ENCODE measurements at regions not wholly inside any gene's neighbourhood (a gene's known extent, or its start where the extent isn't known, plus 50 kb on each side); places are given as distances from the start of the nearest gene placed in this dataset.

DNA sequence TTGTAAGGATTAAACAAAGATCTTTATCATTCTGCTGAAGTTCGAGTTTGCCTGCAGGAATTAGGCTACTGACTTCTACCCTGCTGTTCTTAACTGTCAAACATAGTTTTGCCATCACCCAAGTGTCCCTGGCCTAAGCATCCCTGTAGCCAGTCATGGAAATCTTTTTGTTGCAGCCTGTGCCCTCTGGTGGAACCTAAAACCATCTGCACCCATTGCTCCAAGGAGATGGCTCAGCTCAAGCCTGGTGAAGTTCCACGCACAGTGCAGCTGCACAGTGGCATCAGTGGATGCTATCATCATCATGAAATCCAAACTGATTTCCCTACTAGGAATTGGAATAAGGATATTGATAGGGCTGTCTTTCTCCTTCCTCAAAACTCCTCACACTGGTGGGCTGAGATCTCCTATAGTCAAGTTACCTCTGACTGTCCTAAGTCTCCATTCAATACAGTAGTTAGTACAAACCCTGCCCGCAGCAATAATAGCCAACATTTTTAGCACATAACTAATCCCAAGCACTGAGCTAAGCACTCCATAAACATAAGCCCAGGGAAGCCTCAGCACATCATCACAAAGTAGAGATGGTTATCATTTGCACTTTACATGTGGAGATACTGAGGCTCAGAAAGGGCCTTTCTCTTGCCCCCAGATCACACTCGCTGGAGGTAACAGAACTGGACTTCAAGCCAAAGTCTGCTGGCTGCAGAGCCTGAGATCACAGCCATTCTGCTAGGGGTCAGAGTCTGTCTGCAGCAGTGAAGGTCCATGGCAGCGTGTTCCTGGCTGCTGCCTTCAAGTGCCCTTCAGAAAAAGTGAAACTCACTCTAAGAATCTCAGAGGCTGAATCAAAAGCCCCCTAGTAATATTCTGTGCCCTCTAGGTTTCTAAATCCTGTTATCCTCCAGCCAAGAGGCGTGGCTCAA is 77.2 kb upstream of the MC3R start:
- no peak for ATAC-seq

DNA sequence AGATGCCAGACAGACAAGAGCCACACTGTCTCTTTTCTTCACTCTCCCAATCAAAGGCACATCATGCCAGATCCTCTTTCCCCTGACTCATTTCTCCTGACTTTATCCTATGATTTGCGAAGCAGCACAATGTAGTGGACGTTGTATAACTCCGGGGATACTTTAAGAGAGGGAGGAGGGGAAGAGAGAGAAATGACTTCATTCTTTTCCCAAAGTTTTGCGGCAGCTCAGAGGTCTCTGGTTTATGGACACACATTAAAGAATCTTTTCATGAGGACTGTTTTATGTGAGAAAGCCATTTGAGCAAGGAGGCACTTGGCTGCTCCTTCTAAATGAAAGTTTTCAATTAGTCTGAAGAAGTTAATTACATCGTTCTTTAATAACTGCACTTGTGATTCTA is 75.1 kb upstream of the MC3R start:
- TF ChIP-seq ISL1 (CRISPR knock-in tag; IDR thresholded peaks at IDR 0.05) (no peak), TCF4 (CRISPR knock-in tag; IDR thresholded peaks at IDR 0.05; ENCODE audit: borderline replicate concordance) (no peak), GLIS3 (CRISPR knock-in tag; IDR thresholded peaks at IDR 0.05) (no peak), SNAI2 (CRISPR knock-in tag; IDR thresholded peaks at IDR 0.05) (no peak), POU6F1 (CRISPR knock-in tag; IDR thresholded peaks at IDR 0.05; ENCODE audit: borderline replicate concordance, low read depth) (no peak), PATZ1 (CRISPR knock-in tag; IDR thresholded peaks at IDR 0.05; ENCODE audit: borderline replicate concordance) (no peak), ZNF8 (CRISPR knock-in tag; IDR thresholded peaks at IDR 0.05) (no peak)
- TF ChIP-seq, protein P1, sequence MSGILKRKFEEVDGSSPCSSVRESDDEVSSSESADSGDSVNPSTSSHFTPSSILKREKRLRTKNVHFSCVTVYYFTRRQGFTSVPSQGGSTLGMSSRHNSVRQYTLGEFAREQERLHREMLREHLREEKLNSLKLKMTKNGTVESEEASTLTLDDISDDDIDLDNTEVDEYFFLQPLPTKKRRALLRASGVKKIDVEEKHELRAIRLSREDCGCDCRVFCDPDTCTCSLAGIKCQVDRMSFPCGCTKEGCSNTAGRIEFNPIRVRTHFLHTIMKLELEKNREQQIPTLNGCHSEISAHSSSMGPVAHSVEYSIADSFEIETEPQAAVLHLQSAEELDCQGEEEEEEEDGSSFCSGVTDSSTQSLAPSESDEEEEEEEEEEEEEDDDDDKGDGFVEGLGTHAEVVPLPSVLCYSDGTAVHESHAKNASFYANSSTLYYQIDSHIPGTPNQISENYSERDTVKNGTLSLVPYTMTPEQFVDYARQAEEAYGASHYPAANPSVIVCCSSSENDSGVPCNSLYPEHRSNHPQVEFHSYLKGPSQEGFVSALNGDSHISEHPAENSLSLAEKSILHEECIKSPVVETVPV (CRISPR knock-in tag; IDR thresholded peaks at IDR 0.05), result no peak
- no peak for ATAC-seq

More for the DNA sequence above, 77.2 kb upstream of the MC3R start:
- TF ChIP-seq GLIS3 (CRISPR knock-in tag; IDR thresholded peaks at IDR 0.05) (no peak), TSHZ2 (CRISPR knock-in tag; IDR thresholded peaks at IDR 0.05) (no peak), TCF4 (CRISPR knock-in tag; IDR thresholded peaks at IDR 0.05; ENCODE audit: borderline replicate concordance) (no peak), BACH2 (CRISPR knock-in tag; IDR thresholded peaks at IDR 0.05; ENCODE audit: borderline replicate concordance) (no peak), ZFP3 (CRISPR knock-in tag; IDR thresholded peaks at IDR 0.05) (no peak), ESRRG (CRISPR knock-in tag; IDR thresholded peaks at IDR 0.05) (no peak), ZFP30 (CRISPR knock-in tag; IDR thresholded peaks at IDR 0.05) (no peak)

DNA sequence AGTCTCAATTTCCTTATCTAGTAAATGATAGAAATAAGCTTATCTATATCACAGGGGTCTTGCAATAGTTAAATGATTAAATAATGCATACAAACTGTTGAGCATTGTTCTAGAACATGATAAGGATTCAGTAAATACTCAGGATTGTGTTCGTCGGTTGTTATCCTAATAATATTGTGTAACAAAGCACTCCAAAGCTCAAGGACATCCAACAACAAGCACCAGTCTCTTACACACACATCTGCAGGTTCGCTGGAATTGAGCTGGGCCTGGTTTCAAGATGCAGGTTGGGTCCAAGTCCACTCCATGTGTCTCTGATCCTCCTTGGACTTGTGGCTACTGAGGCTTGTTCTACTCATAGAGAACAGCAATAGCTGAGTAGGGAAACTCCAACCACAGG is 74.1 kb upstream of the MC3R start:
- ATAC-seq, result no peak
- TF ChIP-seq TCF4 (CRISPR knock-in tag; IDR thresholded peaks at IDR 0.05; ENCODE audit: borderline replicate concordance) (no peak), ZNF70 (CRISPR knock-in tag; IDR thresholded peaks at IDR 0.05) (no peak), GLIS3 (CRISPR knock-in tag; IDR thresholded peaks at IDR 0.05) (no peak), ZFP30 (CRISPR knock-in tag; IDR thresholded peaks at IDR 0.05) (no peak), PATZ1 (CRISPR knock-in tag; IDR thresholded peaks at IDR 0.05; ENCODE audit: borderline replicate concordance) (no peak), ZC3H10 (CRISPR knock-in tag; IDR thresholded peaks at IDR 0.05) (no peak), ESRRG (CRISPR knock-in tag; IDR thresholded peaks at IDR 0.05) (no peak), PPARA (CRISPR knock-in tag; IDR thresholded peaks at IDR 0.05; ENCODE audit: borderline replicate concordance) (no peak), TSHZ2 (CRISPR knock-in tag; IDR thresholded peaks at IDR 0.05) (no peak), ZNF565 (CRISPR knock-in tag; conservative IDR thresholded peaks at IDR 0.05; ENCODE audit: low read depth) (no peak)
- TF ChIP-seq, protein P2, sequence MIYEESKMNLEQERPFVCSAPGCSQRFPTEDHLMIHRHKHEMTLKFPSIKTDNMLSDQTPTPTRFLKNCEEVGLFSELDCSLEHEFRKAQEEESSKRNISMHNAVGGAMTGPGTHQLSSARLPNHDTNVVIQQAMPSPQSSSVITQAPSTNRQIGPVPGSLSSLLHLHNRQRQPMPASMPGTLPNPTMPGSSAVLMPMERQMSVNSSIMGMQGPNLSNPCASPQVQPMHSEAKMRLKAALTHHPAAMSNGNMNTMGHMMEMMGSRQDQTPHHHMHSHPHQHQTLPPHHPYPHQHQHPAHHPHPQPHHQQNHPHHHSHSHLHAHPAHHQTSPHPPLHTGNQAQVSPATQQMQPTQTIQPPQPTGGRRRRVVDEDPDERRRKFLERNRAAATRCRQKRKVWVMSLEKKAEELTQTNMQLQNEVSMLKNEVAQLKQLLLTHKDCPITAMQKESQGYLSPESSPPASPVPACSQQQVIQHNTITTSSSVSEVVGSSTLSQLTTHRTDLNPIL (CRISPR knock-in tag; IDR thresholded peaks at IDR 0.05; ENCODE audit: low read depth), result no peak
- TF ChIP-seq, protein P1 (CRISPR knock-in tag; IDR thresholded peaks at IDR 0.05), result no peak
